HEK293T (cell line): ENCODE measurements at regions not wholly inside any gene's neighbourhood (a gene's known extent, or its start where the extent isn't known, plus 50 kb on each side); places are given as distances from the start of the nearest gene placed in this dataset.
"Not testable (repeated sequence)": the region's sequence is repeated elsewhere in the genome, so short reads cannot be mapped to it uniquely, and the experiment has no call there.

Source experiments
- CTCF ChIA-PET: fragments of 350-600 bp; formaldehyde crosslinking; extraction: SDS; loops from one replicate; lab custom pipeline; 2021; ENCODE audit warnings: antibody characterized with exemption, inconsistent platforms; lab: Yijun Ruan, JAX
- POLR2A ChIA-PET: fragments of 350-600 bp; formaldehyde crosslinking; extraction: SDS; loops from one replicate; lab custom pipeline; 2020; ENCODE audit warnings: antibody characterized with exemption, inconsistent platforms; lab: Yijun Ruan, JAX
- DNase-seq: peaks from one replicate; pipeline ENCODE4 v3.0.0; 2012; ENCODE audit warnings: mixed read lengths; ENCODE audit errors: extremely low spot score
- ARNT ChIP-seq: fragments of 450-650 bp; IDR thresholded peaks from 2 replicates; pipeline ENCODE4 v1.6.1; 2017; ENCODE audit warnings: mild to moderate bottlenecking
- BHLHE40 ChIP-seq: fragments of 450-650 bp; IDR thresholded peaks from 2 replicates; pipeline ENCODE4 v1.6.1; 2016; ENCODE audit warnings: mild to moderate bottlenecking, moderate library complexity, borderline replicate concordance
- CTBP1 ChIP-seq: fragments of 450-650 bp; IDR thresholded peaks from 2 replicates; pipeline ENCODE4 v1.6.1; 2016; ENCODE audit warnings: borderline replicate concordance
- ELF4 ChIP-seq: fragments of 450-650 bp; IDR thresholded peaks from 2 replicates; pipeline ENCODE4 v1.6.1; 2017; ENCODE audit warnings: antibody characterized with exemption
- FOXA1 ChIP-seq: fragments of 450-650 bp; IDR thresholded peaks from 2 replicates; pipeline ENCODE4 v1.6.1; 2016; ENCODE audit warnings: mild to moderate bottlenecking
- FOXK2 ChIP-seq: fragments of 450-650 bp; IDR thresholded peaks from 2 replicates; pipeline ENCODE4 v1.6.1; 2016; ENCODE audit warnings: mild to moderate bottlenecking
- FOXM1 ChIP-seq: fragments of 450-650 bp; IDR thresholded peaks from 2 replicates; pipeline ENCODE4 v1.6.1; 2017; ENCODE audit warnings: mild to moderate bottlenecking, borderline replicate concordance
- HDGF ChIP-seq: fragments of 450-650 bp; IDR thresholded peaks from 2 replicates; pipeline ENCODE4 v1.6.1; 2017; ENCODE audit warnings: antibody characterized with exemption, borderline replicate concordance
- L3MBTL2 ChIP-seq: fragments of 450-650 bp; conservative IDR thresholded peaks from 2 replicates; pipeline ENCODE4 v1.6.1; 2016; ENCODE audit warnings: mild to moderate bottlenecking
- LEF1 ChIP-seq: fragments of 450-650 bp; IDR thresholded peaks from 2 replicates; pipeline ENCODE4 v1.6.1; 2017; ENCODE audit warnings: mild to moderate bottlenecking, borderline replicate concordance
- NFRKB ChIP-seq: fragments of 450-650 bp; IDR thresholded peaks from 2 replicates; pipeline ENCODE4 v1.6.1; 2016; ENCODE audit warnings: mild to moderate bottlenecking, moderate library complexity
- SP1 ChIP-seq: fragments of 450-650 bp; IDR thresholded peaks from 2 replicates; pipeline ENCODE4 v1.6.1; 2017
- SUZ12 ChIP-seq: fragments of 450-650 bp; IDR thresholded peaks from 2 replicates; pipeline ENCODE4 v1.6.1; 2016; ENCODE audit warnings: mild to moderate bottlenecking
- TARDBP ChIP-seq: fragments of 450-650 bp; IDR thresholded peaks from 2 replicates; pipeline ENCODE4 v1.6.1; 2016
- ZNF384 ChIP-seq: fragments of 450-650 bp; IDR thresholded peaks from 2 replicates; pipeline ENCODE4 v1.6.1; 2016
- TF ChIP-seq, protein P1 (sequence below): fragments of 450-650 bp; IDR thresholded peaks from 2 replicates; pipeline ENCODE4 v1.6.1; 2016

- DNase-seq, result no peak
- no peak for TF ChIP-seq FOXA1
- POLR2A ChIA-PET, result no interaction called here
- CTCF ChIA-PET, result no interaction called here
These were observed 355.4 kb upstream of the WWC1 start for GRCh38 chr5:167936022-167936421.

GRCh38 chr5:167936944-167937634, 354.4 kb upstream of the WWC1 start:
- CTCF ChIA-PET, result no interaction called here
- no peak for DNase-seq
- no peak for TF ChIP-seq ZNF384
- no peak for TF ChIP-seq HDGF
- no peak for TF ChIP-seq FOXA1
- TF ChIP-seq SP1, result no peak
- POLR2A ChIA-PET, result no interaction called here

DNA sequence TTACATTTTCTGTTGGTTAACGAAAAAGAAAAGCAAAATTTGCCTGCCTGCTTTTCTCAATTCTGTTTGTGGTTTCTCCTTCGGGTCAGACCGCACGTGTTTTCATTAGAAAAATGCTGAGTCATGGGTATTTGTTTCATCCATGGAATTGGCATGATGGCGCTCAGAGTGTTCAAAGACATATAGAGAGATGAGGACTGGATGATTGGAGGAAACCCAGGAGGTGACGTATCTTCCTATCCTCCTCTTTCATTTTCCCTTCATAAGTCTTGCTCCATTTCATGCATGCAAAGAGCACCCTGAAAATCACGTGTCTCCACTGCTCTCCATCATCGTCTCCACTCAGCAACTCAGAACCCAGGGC, 353.8 kb upstream of the WWC1 start:
- DNase-seq, result no peak
- ChIA-PET POLR2A (no interaction called here), CTCF (no interaction called here)
- no peak for TF ChIP-seq FOXA1
- TF ChIP-seq ELF4, result no peak
- TF ChIP-seq SUZ12, result no peak
- no peak for TF ChIP-seq HDGF
- no peak for TF ChIP-seq L3MBTL2
- no peak for TF ChIP-seq NFRKB
- TF ChIP-seq, protein P1, sequence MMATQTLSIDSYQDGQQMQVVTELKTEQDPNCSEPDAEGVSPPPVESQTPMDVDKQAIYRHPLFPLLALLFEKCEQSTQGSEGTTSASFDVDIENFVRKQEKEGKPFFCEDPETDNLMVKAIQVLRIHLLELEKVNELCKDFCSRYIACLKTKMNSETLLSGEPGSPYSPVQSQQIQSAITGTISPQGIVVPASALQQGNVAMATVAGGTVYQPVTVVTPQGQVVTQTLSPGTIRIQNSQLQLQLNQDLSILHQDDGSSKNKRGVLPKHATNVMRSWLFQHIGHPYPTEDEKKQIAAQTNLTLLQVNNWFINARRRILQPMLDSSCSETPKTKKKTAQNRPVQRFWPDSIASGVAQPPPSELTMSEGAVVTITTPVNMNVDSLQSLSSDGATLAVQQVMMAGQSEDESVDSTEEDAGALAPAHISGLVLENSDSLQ, result no peak
- no peak for TF ChIP-seq ZNF384

- CTCF ChIA-PET, result no interaction called here
- POLR2A ChIA-PET, result no interaction called here
- no peak for TF ChIP-seq HDGF
- no peak for TF ChIP-seq L3MBTL2
- no peak for TF ChIP-seq CTBP1
- TF ChIP-seq TARDBP, result no peak
- no peak for TF ChIP-seq ELF4
- TF ChIP-seq BHLHE40, result no peak
- TF ChIP-seq LEF1, result no peak
- no peak for TF ChIP-seq ARNT
- no peak for TF ChIP-seq SP1
- DNase-seq, result no peak
These were observed 351.8 kb upstream of the WWC1 start for GRCh38 chr5:167939686-167940085.

DNA sequence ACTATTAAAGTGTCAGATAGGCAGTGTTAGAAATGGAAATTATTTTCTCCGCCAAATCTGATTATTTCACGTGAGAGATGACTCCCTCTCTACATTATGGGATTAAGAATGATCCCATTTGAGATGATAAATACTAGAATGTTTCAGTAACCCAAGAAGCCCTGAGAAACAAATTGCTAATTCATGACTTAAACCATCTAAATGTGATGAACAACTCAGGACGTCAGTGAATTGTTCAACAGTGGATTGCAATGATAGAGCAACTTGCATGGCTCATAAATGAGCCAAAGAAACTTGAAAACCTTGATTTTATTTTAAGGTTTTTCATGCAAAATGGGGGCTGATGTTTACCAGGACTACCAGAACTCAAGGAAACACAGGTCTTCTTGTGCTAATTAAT, 350.5 kb upstream of the WWC1 start:
- TF ChIP-seq ZNF384 (no peak), BHLHE40 (no peak), HDGF (no peak), SP1 (no peak)
- TF ChIP-seq, protein P1, result no peak
- CTCF ChIA-PET, result no interaction called here
- POLR2A ChIA-PET, result no interaction called here
- DNase-seq, result no peak

- DNase-seq, POLR2A ChIA-PET: not testable (repeated sequence)
- CTCF ChIA-PET, result interaction anchor here (0.6 kb wide), 1 partner anchor 215 kb away, joined by 3 read pairs; no protein-coding TSS in a partner anchor
These were observed 349.9 kb upstream of the WWC1 start for GRCh38 chr5:167941556-167941955.

- DNase-seq, result no peak
- POLR2A ChIA-PET, result no interaction called here
- TF ChIP-seq FOXK2 (no peak), SUZ12 (no peak), ELF4 (no peak), ARNT (no peak), FOXA1 (no peak), ZNF384 (no peak), BHLHE40 (no peak), HDGF (no peak), TARDBP (no peak), L3MBTL2 (no peak), FOXM1 (no peak), LEF1 (no peak), CTBP1 (no peak), NFRKB (no peak), SP1 (no peak)
- TF ChIP-seq, protein P1, result no peak
- CTCF ChIA-PET, result no interaction called here
These were observed 348.1 kb upstream of the WWC1 start for GRCh38 chr5:167943343-167943742.
